ENCODE measurements at regions not wholly inside any gene's neighbourhood (a gene's known extent, or its start where the extent isn't known, plus 50 kb on each side); places are given as distances from the start of the nearest gene placed in this dataset.

DNA sequence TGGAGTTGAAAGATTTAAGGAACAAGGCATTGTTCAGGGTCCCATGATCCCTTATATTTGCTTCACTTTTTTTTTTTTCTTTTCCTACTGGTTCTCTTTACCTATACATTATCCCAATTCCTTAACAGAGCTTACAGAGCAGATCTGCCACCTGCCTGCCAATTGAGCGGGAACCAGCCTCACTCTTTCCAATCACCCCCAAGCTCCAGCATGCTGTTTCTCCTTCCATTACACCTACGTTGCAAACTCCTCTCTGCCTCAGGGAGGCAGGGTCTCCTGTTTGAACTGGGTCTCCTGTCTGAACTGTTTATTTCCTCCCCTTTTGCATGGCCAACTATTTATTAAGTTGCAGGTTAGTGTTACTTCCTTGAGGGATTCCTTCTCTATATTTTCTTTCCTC, 77.2 kb upstream of the SLC38A11 start:
- TF ChIP-seq, protein P1, sequence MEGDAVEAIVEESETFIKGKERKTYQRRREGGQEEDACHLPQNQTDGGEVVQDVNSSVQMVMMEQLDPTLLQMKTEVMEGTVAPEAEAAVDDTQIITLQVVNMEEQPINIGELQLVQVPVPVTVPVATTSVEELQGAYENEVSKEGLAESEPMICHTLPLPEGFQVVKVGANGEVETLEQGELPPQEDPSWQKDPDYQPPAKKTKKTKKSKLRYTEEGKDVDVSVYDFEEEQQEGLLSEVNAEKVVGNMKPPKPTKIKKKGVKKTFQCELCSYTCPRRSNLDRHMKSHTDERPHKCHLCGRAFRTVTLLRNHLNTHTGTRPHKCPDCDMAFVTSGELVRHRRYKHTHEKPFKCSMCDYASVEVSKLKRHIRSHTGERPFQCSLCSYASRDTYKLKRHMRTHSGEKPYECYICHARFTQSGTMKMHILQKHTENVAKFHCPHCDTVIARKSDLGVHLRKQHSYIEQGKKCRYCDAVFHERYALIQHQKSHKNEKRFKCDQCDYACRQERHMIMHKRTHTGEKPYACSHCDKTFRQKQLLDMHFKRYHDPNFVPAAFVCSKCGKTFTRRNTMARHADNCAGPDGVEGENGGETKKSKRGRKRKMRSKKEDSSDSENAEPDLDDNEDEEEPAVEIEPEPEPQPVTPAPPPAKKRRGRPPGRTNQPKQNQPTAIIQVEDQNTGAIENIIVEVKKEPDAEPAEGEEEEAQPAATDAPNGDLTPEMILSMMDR (IDR thresholded peaks at IDR 0.05): no peak
- TF ChIP-seq EZH2 (IDR thresholded peaks at IDR 0.05; ENCODE audit: borderline replicate concordance, insufficient read depth, low read depth, low read length, poor library complexity, severe bottlenecking): no peak

Measured in B cell (primary cell).